Endothelial cell (in vitro differentiated cells): ENCODE measurements at regions not wholly inside any gene's neighbourhood (a gene's known extent, or its start where the extent isn't known, plus 50 kb on each side); places are given as distances from the start of the nearest gene placed in this dataset.

Experiments
- DNase-seq: peaks from one replicate; pipeline ENCODE4 v3.0.0; 2021; ENCODE audit warnings: low spot score
- H3K27ac Mint-ChIP-seq: one replicate; pipeline ENCODE4 v1.8.0; 2021; ENCODE audit warnings: mixed read lengths, inconsistent platforms; ENCODE audit not compliant: unreplicated experiment
- H3K27me3 Mint-ChIP-seq: one replicate; pipeline ENCODE4 v1.8.0; 2021; ENCODE audit warnings: mild to moderate bottlenecking, moderate library complexity, mixed read lengths, inconsistent platforms; ENCODE audit not compliant: unreplicated experiment
- H3K36me3 Mint-ChIP-seq: one replicate; pipeline ENCODE4 v1.8.0; 2021; ENCODE audit warnings: mild to moderate bottlenecking, low read depth, mixed read lengths, inconsistent platforms; ENCODE audit not compliant: unreplicated experiment
- H3K4me1 Mint-ChIP-seq: one replicate; pipeline ENCODE4 v1.8.0; 2021; ENCODE audit warnings: mild to moderate bottlenecking, mixed read lengths, inconsistent platforms; ENCODE audit not compliant: unreplicated experiment
- H3K4me3 Mint-ChIP-seq: one replicate; pipeline ENCODE4 v1.8.0; 2021; ENCODE audit warnings: mild to moderate bottlenecking, mixed read lengths, inconsistent platforms; ENCODE audit not compliant: unreplicated experiment
- H3K9me3 Mint-ChIP-seq: one replicate; pipeline ENCODE4 v1.8.0; 2021; ENCODE audit warnings: mixed read lengths, inconsistent platforms; ENCODE audit not compliant: unreplicated experiment
- TF ChIP-seq, protein P1 (sequence below): fragments of 200-600 bp; sonication (generic); IDR thresholded peaks from one replicate; pipeline ENCODE4 v1.5.0; 2021; ENCODE audit warnings: antibody characterized with exemption; ENCODE audit not compliant: unreplicated experiment

DNA sequence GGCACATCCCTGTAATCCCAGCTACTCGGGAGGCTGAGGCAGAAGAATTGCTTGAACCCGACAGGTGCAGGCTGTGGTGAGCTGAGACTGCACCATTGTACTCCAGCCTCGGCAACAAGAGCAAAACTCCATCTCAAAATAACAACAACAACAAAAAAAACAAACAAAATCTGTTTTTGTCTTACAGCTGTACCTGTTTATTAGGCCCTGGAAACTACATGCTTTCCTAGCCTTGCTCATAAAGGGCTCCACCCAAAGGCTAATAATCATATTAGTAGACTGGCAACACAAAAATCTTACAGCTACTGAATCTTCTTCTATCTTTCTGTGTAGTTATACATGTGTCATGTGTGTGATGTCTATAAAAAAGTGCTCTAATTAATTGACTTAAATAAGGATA, 503.9 kb upstream of the EYS start:
- H3K9me3 Mint-ChIP-seq: peaks cover 24% of the 10 kb centered on the region
- no peak for DNase-seq

DNA sequence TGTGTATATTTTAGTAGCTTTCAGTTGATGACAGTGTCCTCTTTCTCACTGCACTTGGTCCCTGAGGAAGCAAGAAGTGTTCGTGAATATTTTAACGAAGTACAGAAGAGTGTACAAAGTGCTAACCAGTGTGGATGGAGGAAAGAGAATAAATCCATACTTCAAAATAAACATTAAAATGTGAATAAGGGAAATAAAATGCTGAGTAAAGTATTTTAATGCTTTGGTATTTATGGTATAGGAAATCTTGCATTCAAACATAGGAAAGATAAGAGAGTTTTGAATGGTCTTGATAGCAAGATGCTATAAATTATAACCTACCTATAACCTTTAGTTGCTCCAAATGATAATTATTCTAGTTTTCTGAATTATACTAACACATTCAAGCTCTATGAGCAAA, 493.4 kb upstream of the EYS start:
- H3K4me1 Mint-ChIP-seq: no peaks in the 10 kb centered on the region

More for the DNA sequence above, 503.9 kb upstream of the EYS start:
- H3K4me1 Mint-ChIP-seq: no peaks in the 10 kb centered on the region
- H3K27me3 Mint-ChIP-seq: peaks cover 1% of the 10 kb centered on the region
- TF ChIP-seq, protein P1, sequence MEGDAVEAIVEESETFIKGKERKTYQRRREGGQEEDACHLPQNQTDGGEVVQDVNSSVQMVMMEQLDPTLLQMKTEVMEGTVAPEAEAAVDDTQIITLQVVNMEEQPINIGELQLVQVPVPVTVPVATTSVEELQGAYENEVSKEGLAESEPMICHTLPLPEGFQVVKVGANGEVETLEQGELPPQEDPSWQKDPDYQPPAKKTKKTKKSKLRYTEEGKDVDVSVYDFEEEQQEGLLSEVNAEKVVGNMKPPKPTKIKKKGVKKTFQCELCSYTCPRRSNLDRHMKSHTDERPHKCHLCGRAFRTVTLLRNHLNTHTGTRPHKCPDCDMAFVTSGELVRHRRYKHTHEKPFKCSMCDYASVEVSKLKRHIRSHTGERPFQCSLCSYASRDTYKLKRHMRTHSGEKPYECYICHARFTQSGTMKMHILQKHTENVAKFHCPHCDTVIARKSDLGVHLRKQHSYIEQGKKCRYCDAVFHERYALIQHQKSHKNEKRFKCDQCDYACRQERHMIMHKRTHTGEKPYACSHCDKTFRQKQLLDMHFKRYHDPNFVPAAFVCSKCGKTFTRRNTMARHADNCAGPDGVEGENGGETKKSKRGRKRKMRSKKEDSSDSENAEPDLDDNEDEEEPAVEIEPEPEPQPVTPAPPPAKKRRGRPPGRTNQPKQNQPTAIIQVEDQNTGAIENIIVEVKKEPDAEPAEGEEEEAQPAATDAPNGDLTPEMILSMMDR: no peak
- no peak overlapping the region for H3K27ac Mint-ChIP-seq
- H3K4me3 Mint-ChIP-seq: no peak overlapping the region
- peaks cover 8% of the 10 kb centered on the region for H3K36me3 Mint-ChIP-seq

DNA sequence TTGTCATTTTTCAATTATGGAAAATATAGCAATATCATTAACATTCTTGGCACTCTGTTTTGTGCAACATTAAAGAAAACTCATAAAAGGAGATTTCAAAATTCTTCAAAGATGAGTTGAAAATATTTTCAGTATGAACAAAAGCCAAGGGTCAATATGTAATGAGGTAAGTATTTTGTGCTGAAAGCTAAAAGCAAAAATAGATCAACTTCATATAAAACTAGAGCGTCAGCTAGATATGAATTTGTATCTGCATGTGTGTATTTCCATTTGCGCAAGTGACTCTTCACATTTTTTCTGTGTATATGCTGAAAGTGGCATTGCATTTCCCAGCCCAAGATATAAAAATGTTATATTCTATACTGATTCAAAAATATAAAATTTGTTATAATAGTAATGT, 492.1 kb upstream of the EYS start:
- peaks cover 3% of the 10 kb centered on the region for H3K36me3 Mint-ChIP-seq
- H3K9me3 Mint-ChIP-seq: peaks cover 4% of the 10 kb centered on the region
- peaks cover 3% of the 10 kb centered on the region for H3K27me3 Mint-ChIP-seq
- no peak for DNase-seq
- no peaks in the 10 kb centered on the region for H3K4me1 Mint-ChIP-seq
- TF ChIP-seq, protein P1: no peak
- no peak overlapping the region for H3K27ac Mint-ChIP-seq
- H3K4me3 Mint-ChIP-seq: no peak overlapping the region

More for the DNA sequence above, 493.4 kb upstream of the EYS start:
- Mint-ChIP-seq H3K4me3 (no peak overlapping the region), H3K27ac (no peak overlapping the region), H3K9me3 (peaks cover 4% of the 10 kb centered on the region), H3K36me3 (peaks cover 3% of the 10 kb centered on the region), H3K27me3 (peaks cover 3% of the 10 kb centered on the region)
- DNase-seq: no peak
- TF ChIP-seq, protein P1: no peak

DNA sequence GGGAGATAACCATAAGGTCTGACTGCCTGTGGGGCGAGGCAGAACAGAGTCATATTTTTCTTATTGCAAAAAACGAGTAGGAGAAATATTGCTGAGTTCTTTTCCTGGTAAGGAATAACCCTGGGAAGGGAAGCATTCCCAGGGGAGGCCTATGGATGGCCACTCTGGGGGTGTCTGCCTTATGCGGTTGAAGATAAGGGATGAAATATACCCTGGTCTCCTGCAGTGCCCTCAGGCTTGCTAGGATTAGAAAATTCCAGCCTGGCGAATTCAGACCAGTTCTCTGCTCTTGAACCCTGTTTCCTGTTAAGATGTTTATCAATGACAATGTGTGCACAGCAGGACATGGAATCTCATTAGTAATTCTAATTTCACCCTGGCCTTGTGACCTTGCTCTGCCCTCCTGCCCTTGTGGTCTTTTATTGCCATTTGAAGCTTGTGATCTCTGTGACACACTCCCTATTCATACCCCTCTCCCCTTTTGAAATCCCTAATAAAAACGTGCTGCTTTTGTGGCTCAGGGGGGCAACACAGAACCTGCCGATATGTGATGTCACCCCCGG, 491.1 kb upstream of the EYS start:
- peaks cover 3% of the 10 kb centered on the region for H3K27me3 Mint-ChIP-seq
- no peak for DNase-seq
- H3K4me3 Mint-ChIP-seq: no peak overlapping the region
- no peak overlapping the region for H3K27ac Mint-ChIP-seq
- no peaks in the 10 kb centered on the region for H3K4me1 Mint-ChIP-seq
- TF ChIP-seq, protein P1: no peak
- peaks cover 3% of the 10 kb centered on the region for H3K36me3 Mint-ChIP-seq
- H3K9me3 Mint-ChIP-seq: peaks cover 4% of the 10 kb centered on the region

DNA sequence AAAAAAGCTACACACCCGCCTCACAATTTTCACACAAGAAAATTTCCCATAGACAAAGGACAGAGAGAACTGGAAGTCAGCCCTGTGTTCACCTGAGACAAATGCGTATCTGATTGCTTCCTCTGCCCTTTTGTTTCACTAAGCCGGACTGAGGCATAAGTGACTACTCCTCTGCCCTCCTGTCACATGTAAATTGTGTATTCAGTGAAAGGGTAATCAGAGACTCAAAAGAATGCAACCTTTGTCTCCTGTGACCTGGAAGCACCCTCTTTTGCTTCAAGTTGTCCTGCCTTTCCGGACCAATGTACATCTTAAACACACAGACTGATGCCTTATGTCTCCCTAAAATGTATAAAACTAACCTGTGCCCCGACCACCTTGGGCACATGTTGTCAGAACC, 483.8 kb upstream of the EYS start:
- Mint-ChIP-seq H3K27me3 (no peaks in the 10 kb centered on the region), H3K4me1 (no peaks in the 10 kb centered on the region), H3K27ac (no peak overlapping the region), H3K9me3 (peaks cover 2% of the 10 kb centered on the region), H3K36me3 (no peaks in the 10 kb centered on the region), H3K4me3 (no peak overlapping the region)
- TF ChIP-seq, protein P1: no peak
- no peak for DNase-seq
